Middle frontal gyrus (tissue), 1 donor: ENCODE measurements at regions not wholly inside any gene's neighbourhood (a gene's known extent, or its start where the extent isn't known, plus 50 kb on each side); places are given as distances from the start of the nearest gene placed in this dataset.

Source experiments
- DNase-seq: peaks from one replicate; pipeline ENCODE4 v3.0.0-alpha.2; 2015; ENCODE audit warnings: low spot score; ENCODE audit errors: extremely low spot score

DNA sequence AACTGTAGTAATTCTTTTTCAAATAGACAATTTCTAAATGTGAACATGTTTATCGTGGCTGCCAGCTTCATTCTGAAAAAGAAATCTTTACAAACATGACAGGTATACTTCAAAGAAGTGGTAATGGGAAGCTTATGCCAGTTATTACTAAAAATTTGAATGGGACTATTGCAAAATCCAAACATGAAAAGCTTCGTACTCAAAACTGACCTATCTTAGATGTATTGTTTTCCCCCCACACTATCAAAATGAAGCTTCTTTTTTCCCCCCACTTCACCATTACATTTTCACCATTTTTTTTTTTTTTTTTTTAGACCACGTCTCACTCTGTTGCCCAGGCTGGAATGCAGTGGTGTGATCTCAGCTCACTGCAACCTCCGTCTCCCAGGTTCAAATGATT lies 50.4 kb upstream of the SERTAD2 start:
- no peak for DNase-seq

DNA sequence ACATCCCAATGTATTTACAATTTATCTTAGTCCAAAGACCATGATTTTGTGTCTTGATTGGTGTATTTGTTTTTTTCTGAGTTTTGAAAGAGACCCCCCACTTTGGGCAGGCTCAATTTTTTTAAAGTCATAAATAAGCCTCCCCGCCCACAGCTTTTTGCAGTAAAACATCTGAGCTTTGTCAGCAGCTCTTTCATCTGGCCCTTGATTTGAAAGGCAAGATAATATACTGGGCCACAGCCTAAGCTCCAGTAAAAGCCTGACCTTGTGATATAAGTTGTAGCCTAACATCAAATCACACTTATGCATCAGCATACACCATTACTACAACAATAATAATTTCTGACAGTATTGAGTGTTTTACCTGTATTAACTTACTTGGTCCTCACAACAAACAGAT lies 51.3 kb upstream of the SERTAD2 start:
- DNase-seq = no peak

DNA sequence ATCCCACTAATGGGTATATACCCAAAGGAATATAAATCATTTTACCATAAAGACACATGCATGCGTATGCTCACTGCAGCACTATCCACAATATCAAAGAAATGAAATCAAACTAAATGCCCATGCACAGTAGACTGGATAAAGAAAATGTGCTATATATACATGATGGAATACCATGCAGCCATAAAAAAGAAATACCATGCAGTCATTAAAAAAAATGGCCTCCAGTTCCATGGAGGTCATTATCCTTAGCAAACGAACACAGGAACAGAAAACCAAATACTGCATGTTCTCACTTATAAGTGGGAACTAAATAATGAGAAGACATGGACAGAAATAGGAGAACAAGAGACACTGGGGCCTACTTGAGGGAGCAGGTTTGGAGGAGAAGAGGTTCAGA lies 53.6 kb upstream of the SERTAD2 start:
- DNase-seq = no peak

DNA sequence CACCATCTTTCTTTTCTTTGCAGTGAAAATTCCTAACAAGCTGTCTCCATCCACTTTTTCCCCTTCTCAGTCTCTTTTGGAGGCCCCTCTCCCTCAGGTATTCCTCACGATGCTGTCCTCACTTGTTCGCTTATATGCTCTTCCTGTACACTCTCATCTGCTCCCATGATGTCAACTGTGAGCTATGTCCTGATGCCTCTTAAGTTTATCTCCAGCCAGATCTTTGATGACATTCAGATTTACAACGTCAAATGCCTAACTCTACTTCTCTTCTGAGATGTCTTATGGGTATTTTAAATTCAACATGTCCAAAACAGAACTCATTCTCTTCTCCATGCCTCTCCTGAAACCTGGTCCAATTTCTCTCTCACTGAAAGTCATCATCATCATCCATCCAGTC lies 55.1 kb upstream of the SERTAD2 start:
- DNase-seq = no peak

DNA sequence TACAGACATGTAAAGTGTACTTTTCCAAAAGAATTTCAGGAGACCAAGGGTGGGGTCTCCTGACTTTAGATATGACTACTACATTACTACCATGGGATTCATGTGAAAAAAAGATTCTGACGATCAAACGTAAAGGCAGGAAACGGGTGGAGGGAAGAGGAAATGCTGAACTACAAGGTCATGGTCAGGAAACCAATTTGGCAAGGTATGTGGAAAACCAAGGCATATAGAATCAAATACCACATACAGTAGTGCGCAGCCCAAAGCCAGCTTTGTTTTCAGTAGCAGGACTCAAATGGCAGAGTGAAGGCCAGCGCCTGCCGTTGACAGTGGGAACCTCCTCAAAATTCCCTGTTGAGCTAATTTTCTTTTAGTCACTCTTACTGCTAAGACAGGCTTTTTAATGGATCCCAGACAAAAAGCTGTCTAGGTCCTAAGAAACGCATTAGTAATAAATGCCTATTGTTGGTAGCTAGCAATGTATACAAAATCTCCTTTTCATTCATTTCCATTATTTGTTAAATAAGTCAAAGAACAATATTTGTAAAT lies 57.6 kb upstream of the SERTAD2 start:
- DNase-seq = no peak

DNA sequence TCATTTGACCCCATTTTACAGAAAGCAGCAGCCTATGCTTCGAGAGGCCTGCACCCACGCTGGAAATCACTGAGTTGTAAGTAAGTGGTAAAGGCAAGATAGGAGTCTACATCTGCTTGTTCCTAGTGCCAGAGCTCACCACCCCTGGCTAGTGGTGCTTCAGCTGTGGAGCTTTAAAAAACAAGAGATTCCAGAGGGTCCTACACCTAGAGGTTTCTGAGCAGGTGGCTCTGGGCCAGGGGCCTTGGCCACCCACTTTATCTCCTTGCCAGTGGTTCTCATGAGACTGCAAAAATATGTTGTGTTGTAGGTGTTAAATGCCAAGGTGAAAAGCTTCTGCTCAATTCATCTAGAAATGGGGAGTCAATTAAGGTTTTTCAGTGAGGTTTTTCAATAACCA lies 60.0 kb upstream of the SERTAD2 start:
- no peak for DNase-seq

DNA sequence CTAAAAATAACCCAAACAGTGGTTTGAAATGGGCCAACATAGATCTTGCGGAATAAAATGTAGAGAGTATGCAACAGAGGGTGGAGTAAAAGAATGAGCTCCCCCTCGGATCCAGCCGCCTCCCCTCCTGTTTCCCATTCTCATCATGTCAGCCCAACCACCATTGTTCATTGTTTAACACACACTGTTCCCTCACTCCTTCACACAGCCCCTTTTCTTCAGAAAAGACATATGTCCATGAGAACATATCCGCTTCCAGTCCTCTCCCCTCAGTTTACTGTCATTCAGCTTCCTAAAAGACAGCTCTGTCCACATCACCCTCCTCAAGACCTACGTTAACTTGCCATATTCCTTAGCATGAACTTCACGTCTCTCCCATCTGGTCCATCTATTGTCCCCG lies 62.9 kb upstream of the SERTAD2 start:
- peak; percentile 42 for DNase-seq

DNA sequence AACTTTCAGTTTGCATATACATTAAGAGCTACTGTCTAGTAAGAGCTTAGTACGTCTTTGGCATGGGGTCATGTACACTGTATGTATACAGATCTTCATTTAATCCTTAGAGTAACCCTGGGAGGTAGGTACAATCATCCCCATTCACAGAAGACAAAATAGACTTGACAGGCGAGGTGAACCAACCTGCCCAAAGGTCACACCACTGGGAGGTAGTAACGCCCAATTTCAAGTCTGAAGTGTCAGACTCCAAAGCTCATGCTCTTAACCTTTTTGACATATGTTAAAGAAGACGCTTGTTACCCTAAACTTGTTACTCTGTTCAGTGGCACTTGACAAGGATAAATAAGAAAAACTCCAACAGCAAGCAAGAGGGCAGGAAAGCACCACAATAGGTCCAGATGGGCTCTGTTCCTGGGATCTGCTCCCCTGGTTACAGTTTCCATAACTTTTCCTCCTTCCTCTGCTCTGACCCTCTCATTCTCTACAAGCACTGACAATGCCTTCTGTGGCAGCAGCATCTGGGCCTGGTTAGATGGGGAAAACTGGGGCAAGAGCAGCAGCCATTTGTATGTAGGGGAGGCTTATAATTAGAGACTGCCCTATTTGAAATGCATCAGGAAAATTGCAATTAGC lies 64.7 kb upstream of the SERTAD2 start:
- no peak for DNase-seq

DNA sequence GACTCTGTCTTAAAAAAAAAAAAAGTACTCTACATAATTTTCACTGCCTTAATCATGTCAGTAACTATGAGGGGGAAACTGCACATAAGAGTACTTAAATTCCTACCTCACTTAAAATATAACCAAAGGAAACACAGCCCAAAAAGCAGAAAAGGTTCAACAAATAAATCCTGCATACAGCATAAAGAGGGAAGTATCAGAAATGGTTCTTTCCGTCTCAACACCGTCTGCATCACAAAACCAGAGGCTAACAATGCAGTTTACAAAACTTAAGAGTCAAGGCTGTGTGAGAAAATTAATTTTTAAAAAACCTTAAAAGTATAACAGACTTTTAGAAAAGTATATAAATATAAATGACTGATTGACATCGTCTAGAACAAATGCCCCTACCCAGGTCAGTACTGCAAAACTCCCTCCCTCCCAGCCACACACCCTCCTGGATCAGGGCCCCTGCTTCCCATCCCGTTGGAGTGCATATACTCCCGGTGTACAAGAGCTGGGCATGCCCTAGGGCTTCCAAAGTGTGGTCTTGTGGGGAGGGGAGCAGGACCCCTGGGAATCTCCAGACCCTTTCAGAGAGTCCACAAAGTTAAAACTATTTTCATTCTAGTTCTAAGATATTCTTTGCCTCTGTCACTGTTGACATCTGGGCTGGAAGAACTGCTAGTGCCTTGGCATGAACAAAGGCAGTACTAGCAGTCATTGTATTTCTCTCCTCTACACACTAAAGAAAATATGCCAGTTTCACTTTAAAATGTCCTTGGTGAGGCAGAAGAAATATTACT lies 67.0 kb upstream of the SERTAD2 start:
- no peak for DNase-seq

DNA sequence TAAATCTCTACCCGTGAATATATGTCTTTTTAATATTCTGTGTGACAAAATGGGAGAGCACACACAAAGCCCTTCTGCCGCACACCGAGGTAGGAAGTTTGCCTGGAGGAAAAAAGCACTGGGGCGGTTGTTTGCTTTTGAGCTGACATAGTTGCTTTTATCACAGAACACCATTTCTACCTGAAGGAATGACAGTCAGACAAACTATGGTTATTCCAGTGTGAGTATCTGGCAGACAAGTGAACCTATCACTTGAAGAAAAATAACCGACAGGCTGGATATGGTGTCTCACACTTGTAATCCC lies 67.6 kb upstream of the SERTAD2 start:
- no peak for DNase-seq

DNA sequence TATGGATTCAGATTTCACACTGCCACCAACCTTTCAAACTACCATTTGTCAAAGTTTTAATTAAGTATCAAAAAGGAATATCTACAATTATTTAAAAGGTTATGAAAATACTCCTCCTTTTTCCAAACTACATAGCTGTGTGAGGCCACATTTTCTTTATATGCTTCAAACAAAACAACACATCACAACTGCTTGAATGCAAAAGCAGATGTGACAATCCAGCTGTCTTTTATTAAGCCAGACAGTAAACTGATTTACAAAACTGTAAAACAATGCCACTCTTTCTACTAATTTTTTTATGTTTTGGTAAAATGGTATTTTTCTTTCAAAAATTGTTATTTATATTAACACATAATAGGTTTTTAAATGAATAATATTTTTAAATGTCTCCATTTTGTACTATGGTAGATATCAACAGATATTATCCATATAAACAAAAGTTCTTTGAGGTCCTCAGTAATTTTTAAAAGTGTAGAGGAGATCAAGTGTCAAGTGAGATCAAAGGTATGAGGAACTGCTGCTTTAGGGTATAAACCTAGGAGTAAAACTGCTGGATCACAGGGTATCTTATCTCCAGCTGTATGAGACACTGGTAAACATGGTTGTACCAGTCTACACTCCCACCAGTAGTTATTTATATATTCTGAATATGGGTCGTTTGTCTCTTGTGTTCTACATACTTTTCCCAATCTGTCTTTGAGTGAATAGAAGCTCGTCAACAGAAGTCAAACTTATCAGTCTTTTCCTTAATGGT lies 68.8 kb upstream of the SERTAD2 start:
- no peak for DNase-seq

DNA sequence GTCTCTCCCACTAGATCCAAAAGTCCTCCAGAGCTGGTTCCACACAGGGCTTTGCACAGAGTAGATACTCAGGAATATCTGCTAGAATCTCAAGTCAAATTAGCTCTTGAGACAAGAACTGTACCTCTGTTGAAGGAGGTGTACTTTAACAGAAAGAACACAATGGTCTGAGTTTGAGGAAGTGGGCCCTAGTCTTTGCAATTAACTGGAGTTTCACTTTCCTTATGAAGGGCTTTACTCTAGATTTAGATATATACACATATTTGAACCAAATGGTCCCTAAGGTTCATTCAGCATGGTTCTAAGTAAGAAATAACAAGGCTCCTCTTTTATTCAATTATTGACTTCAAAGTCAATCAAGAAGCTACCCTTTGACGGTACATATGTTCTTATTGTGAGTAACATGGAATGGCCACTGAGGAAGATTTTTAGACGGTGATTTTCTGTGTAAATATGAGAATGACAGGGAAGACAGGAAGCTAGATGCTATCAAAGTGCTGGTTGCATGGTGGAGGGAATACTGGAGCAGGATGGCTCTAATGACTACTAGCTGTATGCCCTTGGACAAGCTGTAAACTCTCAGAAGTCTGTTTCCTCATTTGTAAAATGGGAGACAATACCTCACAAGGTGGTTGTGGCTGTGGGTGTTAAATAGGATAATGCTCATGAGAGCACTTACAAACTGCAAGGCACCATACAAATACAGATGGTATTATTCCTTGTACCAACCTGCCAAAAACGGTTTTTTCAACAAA lies 73.5 kb upstream of the SERTAD2 start:
- no peak for DNase-seq

DNA sequence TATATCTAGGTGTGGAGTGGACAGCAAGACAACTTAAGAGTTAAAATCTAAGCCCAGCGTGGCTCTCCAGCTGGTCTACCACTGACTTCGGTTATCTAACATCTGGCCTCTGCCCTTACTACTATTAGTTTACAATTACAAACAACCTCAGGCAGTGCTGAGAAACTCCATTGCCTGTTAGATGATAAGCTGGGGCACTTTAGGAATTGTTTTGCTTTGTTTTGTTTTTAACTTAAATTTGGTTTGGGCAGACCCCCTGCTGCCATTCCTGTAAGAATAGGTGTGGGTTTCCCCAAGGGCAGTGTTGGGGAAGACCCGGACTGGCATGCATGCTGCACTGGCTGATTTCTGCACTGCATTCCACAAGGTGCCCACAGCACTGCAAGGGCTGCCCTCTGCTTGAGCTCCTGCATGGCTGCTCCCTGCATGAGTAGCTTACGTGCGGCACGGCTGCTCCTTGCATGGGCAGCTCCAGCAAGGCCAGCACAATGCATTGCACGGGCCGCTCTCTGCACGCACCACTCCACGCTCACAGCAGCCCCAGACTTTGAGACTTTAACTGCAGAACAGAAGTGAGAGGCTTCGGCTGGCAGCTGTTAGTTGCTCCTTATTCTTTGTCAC lies 74.2 kb upstream of the SERTAD2 start:
- DNase-seq = no peak

DNA sequence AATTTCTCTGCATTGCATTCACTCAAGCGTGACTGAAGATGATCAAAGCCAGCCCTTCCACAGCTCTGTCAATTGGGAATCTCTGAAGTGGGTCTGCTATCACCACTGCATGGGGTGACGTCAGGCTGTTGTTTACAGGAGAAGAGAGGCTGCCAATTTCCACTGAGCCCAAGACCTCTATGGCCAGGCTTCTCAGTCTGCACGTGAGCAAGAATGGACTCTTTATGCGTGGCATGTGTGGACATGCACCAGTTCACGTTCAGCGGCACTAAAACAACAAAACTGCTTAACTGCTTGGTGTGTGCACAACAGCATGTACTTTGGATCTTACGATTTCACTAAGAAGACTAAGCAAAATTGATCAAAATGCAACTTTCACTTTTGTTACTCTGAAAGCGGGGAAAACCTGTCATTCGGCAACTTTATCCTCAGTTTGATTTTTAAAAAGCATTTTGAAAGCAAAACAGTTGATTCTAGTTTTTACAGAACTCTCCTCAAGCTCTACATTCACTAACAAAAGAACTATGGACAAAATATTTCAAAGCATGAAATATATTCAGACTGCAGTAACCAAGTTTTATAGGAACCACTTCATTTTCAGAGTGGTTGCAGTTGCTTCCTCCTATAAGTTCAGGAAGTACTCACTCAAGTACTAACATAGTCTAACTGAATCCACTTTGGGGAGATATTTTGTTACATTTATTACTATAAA lies 77.0 kb upstream of the SERTAD2 start:
- DNase-seq = no peak

DNA sequence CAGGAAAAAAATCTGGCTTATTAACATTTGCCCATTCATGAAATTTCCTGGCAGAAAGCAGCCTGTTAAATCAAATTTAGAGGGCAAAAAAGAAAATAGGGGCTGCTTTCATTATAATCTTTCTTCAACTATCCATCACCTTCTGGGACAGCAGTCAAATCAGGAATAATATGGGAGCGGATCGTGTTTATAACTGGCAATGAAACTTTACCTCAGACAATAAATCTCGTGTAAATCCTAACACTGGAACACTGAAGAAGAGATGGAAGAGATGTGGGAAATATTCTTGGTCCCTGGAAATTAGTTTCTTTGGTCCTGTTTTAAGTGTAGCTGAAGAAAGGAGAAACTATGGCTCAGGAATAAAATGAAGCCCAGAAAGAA lies 77.5 kb upstream of the SERTAD2 start:
- DNase-seq = no peak

DNA sequence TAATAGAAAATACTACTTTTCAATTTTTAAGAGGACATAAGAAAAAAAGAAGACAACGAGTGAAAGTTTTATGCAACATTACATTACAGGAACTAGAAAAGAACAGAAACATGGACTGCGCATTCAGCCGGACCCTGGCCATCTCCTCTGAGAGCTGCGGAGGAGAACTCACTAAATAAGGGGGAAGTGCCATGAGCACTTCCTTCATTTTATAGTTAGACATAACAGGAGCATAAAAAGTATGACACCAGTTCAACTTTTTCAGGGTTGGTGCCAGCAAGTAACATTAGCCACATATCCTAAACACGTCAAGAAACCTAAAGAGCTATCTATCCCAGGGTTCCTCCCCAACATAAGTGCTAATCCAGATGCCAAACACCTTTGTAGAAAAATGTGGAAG lies 78.0 kb upstream of the SERTAD2 start:
- no peak for DNase-seq

DNA sequence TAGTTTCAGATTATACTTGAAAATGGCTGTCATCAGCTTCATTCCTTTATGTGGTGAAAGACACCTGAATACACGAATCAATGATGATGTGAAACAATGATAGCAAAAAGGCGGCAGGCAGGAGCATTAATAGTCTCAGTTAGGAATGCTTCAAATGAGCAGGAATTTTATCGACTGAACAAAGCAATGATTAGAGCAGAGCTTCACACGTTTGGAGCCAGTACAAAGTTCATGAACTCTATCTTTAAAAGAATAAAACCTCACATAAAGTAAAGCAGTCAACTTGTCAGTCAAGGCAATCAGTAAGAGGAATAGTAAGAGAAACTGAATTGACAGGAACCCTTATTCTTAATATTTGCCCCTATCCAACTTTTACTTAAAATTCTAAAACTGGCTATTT lies 78.4 kb upstream of the SERTAD2 start:
- no peak for DNase-seq

DNA sequence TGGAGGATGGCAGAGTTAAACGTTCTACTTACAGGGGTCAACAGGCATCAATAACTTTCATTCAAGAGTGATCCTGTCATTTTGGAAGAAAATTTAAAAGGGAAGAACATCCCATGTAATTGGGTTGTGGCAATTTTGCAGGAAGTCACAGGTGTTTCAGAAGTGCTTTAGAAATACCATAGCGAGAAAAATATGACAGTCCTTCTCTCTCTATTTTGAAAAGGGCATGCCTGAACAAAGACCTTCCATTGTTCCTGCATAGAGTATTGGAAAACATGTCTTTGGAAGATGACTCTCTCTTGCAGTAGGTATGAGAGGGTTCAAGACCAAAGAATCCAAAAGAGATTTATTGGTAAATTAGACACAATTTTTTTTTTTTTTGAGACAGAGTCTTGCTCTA lies 81.8 kb upstream of the SERTAD2 start:
- DNase-seq = no peak

DNA sequence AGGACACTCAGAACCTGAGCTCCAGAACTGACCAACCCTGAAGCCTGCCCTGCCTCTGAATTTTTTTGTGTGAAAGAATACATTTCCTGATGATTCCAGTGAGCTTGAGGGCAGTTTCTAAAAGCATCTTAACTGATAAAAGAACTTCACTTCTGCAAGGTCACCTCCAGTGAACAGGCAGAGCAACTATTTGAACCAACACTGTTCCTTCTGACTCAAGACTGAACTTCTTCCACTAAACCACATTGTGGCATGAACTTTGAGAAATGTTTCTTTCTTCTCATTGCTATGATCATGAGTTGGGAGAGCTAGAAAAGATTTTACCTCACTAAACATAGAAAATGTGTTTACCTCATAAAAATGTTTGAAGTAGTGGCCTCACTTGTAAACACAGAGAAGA lies 83.8 kb upstream of the SERTAD2 start:
- DNase-seq = no peak

DNA sequence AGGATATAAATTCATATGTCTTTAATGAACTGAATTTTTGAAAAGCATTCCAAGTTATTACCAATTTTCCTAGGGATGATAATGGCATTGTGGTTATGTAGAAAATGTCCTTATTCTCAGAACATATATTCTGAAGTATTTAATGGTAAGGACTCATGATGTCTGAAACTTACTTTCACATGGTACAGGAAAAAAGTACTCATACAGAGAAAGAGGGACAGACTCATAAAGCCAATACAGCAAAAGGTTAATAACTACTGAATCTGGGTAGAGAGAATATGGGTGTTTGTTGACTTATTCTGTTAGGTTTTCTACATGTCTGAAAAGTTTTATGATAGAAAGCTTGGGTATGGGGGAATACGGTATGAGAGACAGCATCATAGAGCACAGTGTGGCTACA lies 84.3 kb upstream of the SERTAD2 start:
- DNase-seq = no peak

DNA sequence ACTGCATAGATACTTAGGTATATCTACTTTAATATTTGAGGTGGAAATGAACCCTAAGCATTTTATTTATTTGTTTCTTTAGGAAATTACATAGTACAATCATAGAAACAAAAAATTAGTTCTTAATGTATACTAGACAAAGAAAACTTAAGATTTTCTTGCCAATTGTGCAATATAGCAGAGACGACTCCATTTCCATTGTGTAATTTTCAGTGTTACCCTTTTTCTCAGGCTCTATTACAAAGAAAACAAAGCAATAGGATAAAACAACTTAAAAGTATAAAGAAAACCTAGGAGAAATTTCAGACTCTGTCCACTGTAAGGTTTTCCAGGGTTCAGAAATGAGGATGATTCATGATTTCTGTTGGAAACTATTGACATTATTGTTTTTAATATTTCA lies 89.0 kb upstream of the SERTAD2 start:
- DNase-seq = no peak
